ENCODE measurements at regions not wholly inside any gene's neighbourhood (a gene's known extent, or its start where the extent isn't known, plus 50 kb on each side); places are given as distances from the start of the nearest gene placed in this dataset.
A peak's percentile ranks its signal among the peaks of the same experiment; 100 is the strongest.

DNA sequence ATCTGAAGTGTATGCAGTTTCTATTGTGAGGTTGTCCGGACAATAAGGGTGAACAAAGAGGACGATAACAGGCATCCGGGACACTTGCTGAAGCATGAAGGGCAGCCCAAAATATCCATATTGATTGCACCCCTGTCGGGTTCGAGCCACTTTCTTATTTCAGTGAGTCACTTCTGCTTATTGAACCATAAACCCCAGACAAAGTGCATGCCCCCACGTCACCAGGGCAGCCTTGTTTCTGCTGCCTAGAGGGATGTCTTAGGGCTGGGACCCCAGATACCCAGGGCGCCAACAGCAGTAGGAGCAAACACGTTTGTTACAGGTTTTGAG, 175.3 kb upstream of the LYZL1 start:
- no peaks in the 10 kb centered on the region for H3K27me3 ChIP-seq (ENCODE audit: insufficient read depth)
- no peak overlapping the region for H3K4me2 ChIP-seq
- H3K36me3 Mint-ChIP-seq (ENCODE audit: low read depth): peaks cover 25% of the 10 kb centered on the region
- H3K27me3 Mint-ChIP-seq (ENCODE audit: insufficient read depth, low read depth, poor library complexity): no peaks in the 10 kb centered on the region
- TF ChIP-seq STAT1 (IDR thresholded peaks at IDR 0.05; ENCODE audit: unreplicated experiment) (no peak), JUNB (IDR thresholded peaks at IDR 0.05; ENCODE audit: unreplicated experiment) (no peak), EZH2phosphoT487 (IDR thresholded peaks at IDR 0.05; ENCODE audit: unreplicated experiment) (no peak), ZNF114 (CRISPR knock-in tag; IDR thresholded peaks at IDR 0.05) (no peak)
- no peaks in the 10 kb centered on the region for H3K79me2 ChIP-seq (replicated peaks; ENCODE audit: insufficient read depth)
- ATAC-seq (no peak), DNase-seq (ENCODE audit: low spot score) (no peak)
- H3K9me3 Mint-ChIP-seq: peaks cover 32% of the 10 kb centered on the region
- no peaks in the 10 kb centered on the region for H4K20me1 ChIP-seq (replicated peaks; ENCODE audit: insufficient read depth)
- no peak overlapping the region for H3K4me3 Mint-ChIP-seq
- no peak overlapping the region for H3K4me3 ChIP-seq
- H3K27ac Mint-ChIP-seq: no peak overlapping the region
- peaks cover 10% of the 10 kb centered on the region; the same call in 2 of the 3 replicates for H3K4me1 Mint-ChIP-seq
- H2AFZ ChIP-seq: peak overlapping the region; percentile 73
- H3K4me1 ChIP-seq (ENCODE audit: insufficient read depth): peaks cover 5% of the 10 kb centered on the region; the same call in 1 of the 2 replicates
- H3K27ac ChIP-seq (ENCODE audit: low read depth): no peak overlapping the region
- no peaks in the 10 kb centered on the region for H3F3A ChIP-seq (replicated peaks; ENCODE audit: low read depth)
- H3K9me2 ChIP-seq (ENCODE audit: insufficient read depth): peaks cover 7% of the 10 kb centered on the region; the same call in 1 of the 2 replicates
- H3K36me3 ChIP-seq (ENCODE audit: insufficient read depth): 0 out of 2 replicates have a peak, but pooled peaks cover 3% of the 10 kb centered on the region

DNA sequence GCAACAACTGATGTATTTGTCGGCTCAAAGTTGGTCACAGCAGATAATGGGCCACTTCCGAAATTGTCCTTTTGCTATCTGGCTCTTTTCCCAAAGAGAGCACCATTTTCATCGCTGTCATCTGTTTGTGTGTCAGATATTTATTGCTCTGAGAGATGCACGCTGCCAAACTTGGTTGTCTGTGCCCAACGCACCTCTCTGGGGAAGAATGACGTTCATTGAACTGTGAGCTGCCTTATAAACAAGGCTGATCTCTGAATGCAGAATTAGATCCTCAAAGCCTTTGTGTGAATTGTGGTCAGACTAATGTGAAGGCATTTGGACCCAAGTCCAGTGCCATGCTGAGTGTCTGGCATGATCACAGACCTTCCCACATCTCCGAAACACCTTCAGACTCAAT, 174.7 kb upstream of the LYZL1 start:
- peak overlapping the region; percentile 73; the same call in 1 of the 2 replicates for H2AFZ ChIP-seq
- H3K4me3 ChIP-seq: no peak overlapping the region
- no peaks in the 10 kb centered on the region for H4K20me1 ChIP-seq (replicated peaks; ENCODE audit: insufficient read depth)
- H3K36me3 ChIP-seq (ENCODE audit: insufficient read depth): 0 out of 2 replicates have a peak, but pooled peaks cover 3% of the 10 kb centered on the region
- H3K4me2 ChIP-seq: no peak overlapping the region
- no peak overlapping the region for H3K27ac Mint-ChIP-seq
- no peaks in the 10 kb centered on the region for H3K27me3 ChIP-seq (ENCODE audit: insufficient read depth)
- no peaks in the 10 kb centered on the region for H3K27me3 Mint-ChIP-seq (ENCODE audit: insufficient read depth, low read depth, poor library complexity)
- peaks cover 5% of the 10 kb centered on the region; the same call in 1 of the 2 replicates for H3K4me1 ChIP-seq (ENCODE audit: insufficient read depth)
- DNase-seq (ENCODE audit: low spot score): no peak
- no peak overlapping the region for H3K27ac ChIP-seq (ENCODE audit: low read depth)
- ATAC-seq: no peak
- peaks cover 37% of the 10 kb centered on the region for H3K9me3 Mint-ChIP-seq
- peaks cover 30% of the 10 kb centered on the region for H3K36me3 Mint-ChIP-seq (ENCODE audit: low read depth)
- H3K9me2 ChIP-seq (ENCODE audit: insufficient read depth): peaks cover 4% of the 10 kb centered on the region; the same call in 1 of the 2 replicates
- H3F3A ChIP-seq (replicated peaks; ENCODE audit: low read depth): no peaks in the 10 kb centered on the region
- H3K4me3 Mint-ChIP-seq: no peak overlapping the region
- peaks cover 13% of the 10 kb centered on the region; the same call in 2 of the 3 replicates for H3K4me1 Mint-ChIP-seq
- no peaks in the 10 kb centered on the region for H3K79me2 ChIP-seq (replicated peaks; ENCODE audit: insufficient read depth)
- TF ChIP-seq POLR2AphosphoS5 (IDR thresholded peaks at IDR 0.05; ENCODE audit: low read depth) (no peak), NANOG (IDR thresholded peaks at IDR 0.05; ENCODE audit: borderline replicate concordance) (no peak), ZNF114 (CRISPR knock-in tag; IDR thresholded peaks at IDR 0.05) (no peak), EZH2 (IDR thresholded peaks at IDR 0.05; ENCODE audit: low read depth, unreplicated experiment) (no peak), STAT1 (IDR thresholded peaks at IDR 0.05; ENCODE audit: unreplicated experiment) (no peak), ZNF331 (CRISPR knock-in tag; IDR thresholded peaks at IDR 0.05; ENCODE audit: low read depth) (no peak), JUNB (IDR thresholded peaks at IDR 0.05; ENCODE audit: unreplicated experiment) (no peak), CREB1 (CRISPR knock-in tag; IDR thresholded peaks at IDR 0.05; ENCODE audit: low read depth) (no peak)
- TF ChIP-seq, protein P1, sequence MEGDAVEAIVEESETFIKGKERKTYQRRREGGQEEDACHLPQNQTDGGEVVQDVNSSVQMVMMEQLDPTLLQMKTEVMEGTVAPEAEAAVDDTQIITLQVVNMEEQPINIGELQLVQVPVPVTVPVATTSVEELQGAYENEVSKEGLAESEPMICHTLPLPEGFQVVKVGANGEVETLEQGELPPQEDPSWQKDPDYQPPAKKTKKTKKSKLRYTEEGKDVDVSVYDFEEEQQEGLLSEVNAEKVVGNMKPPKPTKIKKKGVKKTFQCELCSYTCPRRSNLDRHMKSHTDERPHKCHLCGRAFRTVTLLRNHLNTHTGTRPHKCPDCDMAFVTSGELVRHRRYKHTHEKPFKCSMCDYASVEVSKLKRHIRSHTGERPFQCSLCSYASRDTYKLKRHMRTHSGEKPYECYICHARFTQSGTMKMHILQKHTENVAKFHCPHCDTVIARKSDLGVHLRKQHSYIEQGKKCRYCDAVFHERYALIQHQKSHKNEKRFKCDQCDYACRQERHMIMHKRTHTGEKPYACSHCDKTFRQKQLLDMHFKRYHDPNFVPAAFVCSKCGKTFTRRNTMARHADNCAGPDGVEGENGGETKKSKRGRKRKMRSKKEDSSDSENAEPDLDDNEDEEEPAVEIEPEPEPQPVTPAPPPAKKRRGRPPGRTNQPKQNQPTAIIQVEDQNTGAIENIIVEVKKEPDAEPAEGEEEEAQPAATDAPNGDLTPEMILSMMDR (conservative IDR thresholded peaks at IDR 0.05; ENCODE audit: low read depth in 2 of 2): no peak
- TF ChIP-seq, protein P2, sequence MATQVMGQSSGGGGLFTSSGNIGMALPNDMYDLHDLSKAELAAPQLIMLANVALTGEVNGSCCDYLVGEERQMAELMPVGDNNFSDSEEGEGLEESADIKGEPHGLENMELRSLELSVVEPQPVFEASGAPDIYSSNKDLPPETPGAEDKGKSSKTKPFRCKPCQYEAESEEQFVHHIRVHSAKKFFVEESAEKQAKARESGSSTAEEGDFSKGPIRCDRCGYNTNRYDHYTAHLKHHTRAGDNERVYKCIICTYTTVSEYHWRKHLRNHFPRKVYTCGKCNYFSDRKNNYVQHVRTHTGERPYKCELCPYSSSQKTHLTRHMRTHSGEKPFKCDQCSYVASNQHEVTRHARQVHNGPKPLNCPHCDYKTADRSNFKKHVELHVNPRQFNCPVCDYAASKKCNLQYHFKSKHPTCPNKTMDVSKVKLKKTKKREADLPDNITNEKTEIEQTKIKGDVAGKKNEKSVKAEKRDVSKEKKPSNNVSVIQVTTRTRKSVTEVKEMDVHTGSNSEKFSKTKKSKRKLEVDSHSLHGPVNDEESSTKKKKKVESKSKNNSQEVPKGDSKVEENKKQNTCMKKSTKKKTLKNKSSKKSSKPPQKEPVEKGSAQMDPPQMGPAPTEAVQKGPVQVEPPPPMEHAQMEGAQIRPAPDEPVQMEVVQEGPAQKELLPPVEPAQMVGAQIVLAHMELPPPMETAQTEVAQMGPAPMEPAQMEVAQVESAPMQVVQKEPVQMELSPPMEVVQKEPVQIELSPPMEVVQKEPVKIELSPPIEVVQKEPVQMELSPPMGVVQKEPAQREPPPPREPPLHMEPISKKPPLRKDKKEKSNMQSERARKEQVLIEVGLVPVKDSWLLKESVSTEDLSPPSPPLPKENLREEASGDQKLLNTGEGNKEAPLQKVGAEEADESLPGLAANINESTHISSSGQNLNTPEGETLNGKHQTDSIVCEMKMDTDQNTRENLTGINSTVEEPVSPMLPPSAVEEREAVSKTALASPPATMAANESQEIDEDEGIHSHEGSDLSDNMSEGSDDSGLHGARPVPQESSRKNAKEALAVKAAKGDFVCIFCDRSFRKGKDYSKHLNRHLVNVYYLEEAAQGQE (IDR thresholded peaks at IDR 0.05; ENCODE audit: unreplicated experiment): no peak

Measured in GM23338 (cell line).